Stimulated activated CD4-positive, alpha-beta T cell treated with anti-CD3 and anti-CD28 coated beads, Interleukin-15, amount 100 ng/mL, for 24 hours (primary cell): ENCODE measurements at regions not wholly inside any gene's neighbourhood (a gene's known extent, or its start where the extent isn't known, plus 50 kb on each side); places are given as distances from the start of the nearest gene placed in this dataset.
A peak's percentile ranks its signal among the peaks of the same experiment; 100 is the strongest.

Experiments used
- DNase-seq: peaks from one replicate; pipeline ENCODE4 v3.0.0-alpha.2; 2020

DNA sequence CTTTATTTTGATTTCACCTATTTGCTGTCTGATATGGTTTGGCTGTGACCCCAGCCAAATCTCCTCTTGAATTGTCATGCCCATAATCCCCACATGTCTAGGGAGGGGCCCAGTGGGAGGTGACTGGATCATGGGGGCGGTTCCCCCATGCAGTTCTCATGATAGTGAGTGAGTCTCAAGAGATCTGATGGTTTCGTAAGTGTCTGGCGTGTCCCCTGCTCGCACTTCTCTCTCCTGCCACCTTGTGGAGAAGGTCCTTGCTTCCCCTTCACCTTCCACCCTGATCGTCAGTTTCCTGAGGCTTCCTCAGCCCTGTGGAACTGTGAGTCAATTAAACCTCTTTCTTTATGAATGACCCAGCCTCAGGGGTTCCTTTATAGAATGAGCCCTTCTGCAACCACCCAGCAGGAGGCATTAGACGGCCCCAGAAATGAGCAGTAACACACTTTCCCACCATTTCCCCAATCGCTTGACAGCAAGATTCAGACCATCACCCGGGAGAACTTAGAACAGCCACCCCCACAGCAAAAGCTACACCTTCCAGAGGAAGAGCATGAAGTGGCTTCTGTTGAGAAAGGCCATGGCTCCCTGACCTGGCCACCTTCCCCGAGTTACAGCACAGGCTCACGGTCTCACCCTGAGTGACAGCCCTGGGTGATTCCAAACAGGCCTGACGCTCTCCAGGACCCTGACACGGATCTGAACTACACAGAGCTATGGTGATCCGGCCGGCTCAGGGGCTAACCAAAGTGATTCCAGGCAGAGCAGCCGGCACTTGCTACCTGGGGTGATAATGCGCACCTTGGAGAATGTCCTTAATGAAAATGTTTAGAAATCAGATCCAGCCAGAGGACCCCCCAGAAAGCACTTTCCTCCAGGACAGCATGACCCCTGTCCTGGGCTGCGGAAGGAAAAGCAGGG, 131.2 kb upstream of the CDH4 start:
- DNase-seq: peak; percentile 53

DNA sequence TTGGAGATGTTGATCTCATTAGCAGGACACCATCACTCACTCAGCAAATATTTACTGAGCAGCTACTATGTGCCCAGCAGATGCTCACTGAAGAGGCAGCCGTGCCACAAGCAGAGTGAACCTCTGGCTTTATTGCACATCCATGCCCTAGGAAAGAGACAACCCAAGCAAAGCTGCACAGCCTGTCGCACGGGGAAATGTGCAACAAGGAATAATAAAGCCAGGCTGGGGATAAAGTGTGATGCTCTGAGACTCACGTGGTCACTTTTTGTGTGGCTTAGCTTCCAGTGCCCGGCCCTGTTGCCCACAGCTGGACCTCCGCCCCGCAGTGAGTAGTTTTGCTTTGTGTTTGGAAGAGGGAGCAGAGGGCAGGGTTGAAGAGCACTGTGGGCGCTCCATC, 130.4 kb upstream of the CDH4 start:
- DNase-seq: no peak

DNA sequence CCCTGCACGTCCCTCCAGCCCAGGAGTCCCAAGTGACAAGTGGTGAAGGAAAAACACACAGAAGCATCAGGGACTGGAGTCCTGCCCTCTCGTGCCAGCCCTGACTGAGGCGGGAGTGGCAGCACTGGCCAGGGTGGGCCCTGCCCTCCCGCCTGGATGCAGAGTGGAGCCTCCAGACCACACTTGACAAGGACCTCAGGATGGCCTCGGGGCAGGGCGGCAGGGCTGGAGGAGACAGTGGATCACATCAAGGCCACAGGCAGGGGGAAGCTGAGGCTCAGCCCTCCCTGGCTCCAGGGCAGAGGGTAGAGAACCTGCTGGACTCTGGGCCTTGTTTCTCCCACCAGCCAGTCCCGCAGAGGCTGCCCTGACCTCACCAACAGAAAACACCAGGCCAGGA, 128.8 kb upstream of the CDH4 start:
- no peak for DNase-seq

DNA sequence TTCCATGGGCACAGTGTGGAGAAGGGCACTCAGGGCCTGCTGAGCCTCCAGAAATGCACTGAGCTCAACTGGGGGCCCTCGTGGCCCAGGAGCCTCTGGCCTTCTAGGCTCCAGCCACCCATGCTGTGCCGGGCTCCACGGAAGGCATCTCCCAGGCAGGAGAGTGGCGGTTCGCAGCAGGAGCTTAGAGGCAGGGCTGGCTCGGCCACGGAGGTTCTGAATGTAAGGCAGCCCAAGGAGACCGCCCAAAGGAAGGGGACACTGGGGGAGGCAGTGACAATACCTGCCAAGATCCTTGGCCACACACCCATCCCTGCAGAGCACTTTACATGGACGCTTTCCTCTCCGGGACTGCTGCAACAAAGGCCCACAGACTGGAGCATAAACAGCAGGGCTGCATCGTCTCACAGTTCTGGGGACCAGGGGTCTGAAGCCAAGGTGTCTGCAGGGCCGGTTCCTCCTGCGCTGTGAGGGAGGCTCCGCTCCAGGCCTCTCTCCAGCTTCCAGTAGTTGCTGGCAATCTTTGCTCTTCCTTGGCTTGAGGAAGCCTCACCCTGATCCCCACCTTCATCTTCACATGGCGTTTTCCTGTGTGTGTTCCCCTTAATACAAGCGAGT, 128.2 kb upstream of the CDH4 start:
- no peak for DNase-seq

DNA sequence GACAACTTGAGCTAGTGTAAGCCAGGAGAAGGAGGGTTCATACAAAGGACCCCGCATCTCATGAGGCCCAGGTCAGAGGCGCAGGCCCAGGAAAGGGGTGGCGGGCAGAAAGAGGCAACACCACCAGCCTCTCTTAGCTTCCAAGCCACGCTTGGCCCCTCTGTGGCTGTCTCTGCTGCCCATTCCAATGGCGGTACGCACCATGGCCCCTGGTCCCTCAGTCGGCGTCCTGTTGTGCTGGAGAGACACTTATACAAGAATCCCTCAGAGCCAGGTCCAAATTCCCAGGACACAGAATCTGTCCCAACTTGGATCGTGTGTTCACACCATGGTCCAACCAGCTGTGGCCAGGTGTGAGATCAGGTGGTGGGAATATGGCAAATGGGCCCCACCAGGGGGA, 127.0 kb upstream of the CDH4 start:
- DNase-seq: no peak

DNA sequence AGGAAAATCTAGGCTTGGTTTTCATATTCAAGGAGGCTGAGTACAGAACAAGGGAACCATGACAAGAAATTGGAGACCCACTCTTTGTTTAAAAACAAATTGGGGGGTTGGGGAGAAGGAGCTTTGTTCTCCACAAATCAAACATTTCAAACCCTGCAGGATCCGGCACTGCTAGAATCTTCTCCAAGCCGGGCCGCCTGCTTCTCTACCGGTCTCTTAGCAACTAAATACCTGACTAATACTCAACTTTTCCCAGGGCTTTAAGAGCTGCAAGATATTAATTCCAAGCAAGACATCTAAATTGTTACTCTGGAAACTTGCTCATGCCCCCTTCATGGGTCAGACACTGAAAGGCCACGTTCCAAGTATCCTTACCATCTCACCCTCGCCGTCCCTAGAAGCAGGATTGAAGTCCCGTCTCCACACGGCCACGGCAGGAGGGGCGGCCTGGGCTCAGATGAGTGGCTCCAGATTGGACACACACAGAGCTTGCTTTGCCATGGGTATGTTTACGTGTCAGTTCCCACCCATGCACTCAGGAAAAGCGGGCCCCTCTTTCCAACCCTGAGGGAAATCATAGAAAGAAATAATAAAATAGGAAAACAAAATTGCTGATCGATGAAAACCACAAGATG, 126.4 kb upstream of the CDH4 start:
- DNase-seq: no peak

DNA sequence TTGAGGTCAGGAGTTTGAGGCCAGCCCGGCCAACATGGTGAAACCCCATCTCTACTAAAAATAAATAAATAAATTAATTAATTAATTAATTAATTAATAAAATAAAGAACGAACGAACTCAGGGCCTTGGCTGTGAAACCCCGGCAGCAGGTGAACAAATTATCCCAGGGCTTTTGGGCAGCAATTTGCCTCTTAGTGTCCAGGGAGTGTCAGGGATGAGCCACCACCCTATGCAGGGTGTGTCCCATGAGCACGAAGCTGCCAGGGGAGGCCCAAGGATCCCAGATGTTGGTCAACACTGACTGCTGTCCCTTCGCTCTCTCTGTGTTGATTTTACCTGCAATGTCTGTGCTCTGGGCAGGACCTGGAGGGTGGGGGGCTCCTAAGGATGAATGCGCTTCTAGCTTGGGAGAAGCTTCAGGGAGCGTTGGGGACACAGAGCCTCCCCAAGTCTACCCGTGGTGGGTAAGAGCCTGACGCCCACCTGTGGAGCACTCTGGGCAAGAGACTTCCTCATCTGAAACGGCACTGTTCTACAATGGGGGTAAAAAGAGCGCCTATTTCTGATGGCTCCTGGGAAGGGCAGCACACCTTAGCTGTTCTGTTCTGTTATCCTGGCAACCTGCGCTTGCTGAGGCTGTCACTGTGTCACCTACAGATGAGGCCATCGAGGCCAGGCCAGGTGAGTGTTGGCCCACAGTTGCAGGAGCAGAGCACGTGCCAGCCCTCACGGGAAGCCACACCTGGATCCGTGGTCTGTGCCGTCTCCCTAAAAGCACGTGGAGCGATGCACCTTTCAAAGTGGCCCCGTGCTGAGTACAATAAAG, 125.5 kb upstream of the CDH4 start:
- no peak for DNase-seq

DNA sequence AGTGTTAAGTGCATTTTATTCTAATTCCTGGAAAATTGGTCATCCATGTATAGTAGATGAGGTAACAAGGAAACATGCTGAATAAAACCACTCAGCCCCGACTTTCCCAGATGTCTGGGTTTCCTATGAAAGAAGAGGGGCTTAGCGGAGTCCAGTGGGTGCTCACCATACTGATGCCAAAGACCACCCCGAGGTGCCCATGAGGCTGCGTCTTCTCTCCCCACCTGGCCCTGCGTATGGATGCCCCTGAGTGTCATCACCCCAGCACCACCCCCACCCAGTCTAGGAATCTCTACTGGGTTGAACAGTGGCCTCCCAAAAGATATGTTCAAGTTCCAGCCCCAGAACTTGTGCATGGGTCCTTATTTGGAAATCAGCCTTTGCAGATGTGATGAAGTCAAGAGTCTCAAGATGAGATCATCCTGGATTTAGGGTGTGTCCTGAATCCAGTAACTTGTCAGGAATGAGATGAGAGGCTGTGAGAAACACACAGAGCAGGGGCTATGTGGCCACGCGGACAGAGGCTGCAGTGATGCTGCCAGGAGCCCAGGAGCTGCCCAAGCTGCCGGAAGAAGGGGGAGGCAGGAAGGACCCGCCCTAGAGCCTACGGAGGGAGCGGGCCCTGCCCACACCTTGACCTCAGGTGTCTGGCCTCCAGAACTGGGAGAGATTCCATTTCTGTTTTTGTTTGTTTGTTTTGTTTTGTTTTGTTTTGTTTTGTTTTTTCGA, 124.6 kb upstream of the CDH4 start:
- DNase-seq: no peak

DNA sequence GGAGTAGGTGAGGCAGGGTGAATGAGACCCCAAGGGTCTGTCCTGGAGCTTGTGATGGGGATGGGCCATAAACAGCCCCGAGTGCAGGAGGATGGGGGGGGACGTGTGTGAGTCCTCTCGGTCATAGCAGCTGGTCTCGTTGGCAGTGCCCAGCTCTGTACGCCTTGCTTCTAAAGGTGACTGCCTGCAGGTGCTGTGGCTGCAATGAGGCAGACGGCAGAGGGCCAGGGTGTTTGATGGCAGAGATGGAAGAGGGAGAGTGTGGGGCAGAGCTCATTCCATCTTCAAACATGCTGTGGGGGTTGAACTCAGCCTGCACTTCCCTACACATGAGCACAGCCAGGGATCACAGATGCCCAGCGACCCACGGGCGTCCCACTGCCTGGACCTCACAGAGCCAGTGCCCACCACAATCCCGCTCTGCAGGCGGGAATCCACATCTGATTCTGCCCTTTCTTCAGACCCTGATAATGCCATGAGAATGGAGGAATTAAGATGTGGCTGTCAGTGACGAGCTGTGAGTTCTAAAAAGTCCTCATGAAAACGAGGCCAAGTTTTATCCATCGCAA, 123.3 kb upstream of the CDH4 start:
- no peak for DNase-seq

DNA sequence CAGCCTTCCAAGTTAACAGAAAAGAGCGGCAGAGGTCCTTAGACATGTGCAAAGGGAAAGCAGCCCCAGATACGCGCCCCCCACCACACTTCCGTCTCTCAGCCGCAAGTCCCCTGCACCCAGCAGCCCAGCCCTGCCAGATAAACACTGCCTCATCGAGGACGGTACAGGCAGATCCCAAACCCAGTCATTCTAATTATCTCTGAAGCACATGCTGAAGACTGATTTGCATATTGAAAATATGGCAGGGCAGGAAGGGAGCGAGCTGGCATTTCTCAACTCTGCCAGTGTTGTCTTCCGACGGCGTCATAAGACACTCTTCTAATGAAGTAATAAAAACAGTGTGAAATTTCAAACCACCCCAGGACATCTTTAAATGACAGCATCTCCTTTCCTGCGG, 122.8 kb upstream of the CDH4 start:
- no peak for DNase-seq

DNA sequence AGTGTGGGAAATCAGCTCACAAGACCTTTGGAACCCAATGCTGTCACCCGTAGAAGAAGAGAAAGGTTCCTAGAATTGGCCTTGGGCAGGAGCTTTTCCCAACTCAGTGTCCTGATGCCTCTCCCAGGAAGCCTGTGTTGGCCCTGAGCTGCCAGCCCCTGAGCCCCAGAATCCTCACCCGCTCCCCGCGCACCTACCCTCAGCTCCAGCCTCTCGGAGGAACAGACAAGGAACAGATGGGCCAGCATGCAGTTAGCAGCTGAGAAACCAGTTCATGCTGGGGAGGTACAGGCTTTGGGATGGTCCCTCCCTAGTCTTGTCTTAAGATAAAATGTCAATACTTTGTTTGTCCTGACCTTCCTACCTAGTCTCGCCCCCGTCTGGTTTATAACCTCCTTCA, 121.9 kb upstream of the CDH4 start:
- no peak for DNase-seq

DNA sequence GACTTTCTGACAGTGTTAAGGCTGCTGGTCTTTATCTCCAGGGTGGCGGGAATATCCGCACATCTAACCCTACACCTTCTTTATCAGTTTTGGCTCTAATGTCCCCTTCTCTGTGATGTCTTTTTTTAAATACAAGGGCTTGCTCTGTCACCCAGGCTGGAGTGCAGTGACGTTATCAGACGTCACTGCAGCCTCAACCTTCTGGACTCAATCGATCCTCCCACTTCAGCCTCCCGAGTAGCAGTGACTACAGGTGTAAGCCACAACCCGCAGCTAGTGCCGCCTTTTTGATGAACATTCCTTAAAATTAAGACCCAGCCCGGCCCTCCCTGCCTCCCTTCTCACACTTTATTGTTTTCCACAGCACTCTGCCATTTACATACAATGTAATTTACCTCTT, 120.1 kb upstream of the CDH4 start:
- DNase-seq: no peak

DNA sequence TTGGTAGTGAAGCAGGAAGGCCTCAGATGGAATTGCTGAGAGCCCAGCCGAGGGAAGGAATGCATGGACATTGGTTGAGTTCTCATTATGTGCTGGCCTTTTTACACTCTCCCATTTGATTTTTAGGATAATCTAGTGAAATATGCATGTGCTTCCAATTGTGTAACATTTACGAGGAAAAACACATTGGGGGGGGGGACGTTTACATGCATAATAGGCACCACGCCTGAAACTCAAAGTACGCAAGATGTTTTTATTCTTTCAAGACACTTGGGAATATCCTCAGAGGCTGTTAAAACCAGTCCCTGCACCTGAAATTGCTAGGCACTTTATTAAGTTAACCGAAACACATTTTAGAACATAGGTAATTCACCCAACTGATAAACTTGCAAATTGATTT, 118.5 kb upstream of the CDH4 start:
- no peak for DNase-seq

DNA sequence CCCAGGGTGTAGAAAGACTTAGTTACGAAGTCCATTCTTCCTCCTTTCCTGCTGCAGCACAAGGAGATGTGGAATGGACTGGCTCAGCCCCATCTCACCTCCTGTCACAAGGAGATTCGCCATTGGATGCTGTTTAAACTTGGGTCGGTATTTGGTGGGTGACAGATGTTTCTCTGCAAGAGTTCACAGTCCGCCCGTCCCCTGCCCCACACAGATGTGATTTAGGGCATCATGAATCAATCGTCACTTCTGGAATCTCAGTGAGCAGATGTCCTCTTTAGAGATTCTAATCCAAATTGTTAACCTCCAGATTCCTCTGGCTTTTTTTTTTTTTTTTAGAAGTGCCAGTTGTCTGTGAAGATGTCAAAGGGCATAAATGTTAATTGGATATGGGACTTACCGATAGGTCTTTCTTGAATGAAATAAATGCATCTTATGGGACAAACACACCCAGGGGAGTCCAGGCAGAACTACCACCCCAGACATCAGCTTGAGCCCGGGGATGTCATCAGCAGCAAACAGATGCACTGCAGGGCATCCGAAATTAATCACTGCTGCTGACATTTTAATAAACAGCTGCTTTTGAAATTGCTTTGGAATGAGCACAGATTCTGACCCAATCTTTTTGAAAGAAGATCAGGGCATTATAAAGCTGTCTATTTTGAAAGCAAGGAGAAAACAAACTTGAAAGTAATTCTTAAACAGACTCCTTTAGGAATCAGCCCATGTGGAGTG, 117.6 kb upstream of the CDH4 start:
- no peak for DNase-seq

DNA sequence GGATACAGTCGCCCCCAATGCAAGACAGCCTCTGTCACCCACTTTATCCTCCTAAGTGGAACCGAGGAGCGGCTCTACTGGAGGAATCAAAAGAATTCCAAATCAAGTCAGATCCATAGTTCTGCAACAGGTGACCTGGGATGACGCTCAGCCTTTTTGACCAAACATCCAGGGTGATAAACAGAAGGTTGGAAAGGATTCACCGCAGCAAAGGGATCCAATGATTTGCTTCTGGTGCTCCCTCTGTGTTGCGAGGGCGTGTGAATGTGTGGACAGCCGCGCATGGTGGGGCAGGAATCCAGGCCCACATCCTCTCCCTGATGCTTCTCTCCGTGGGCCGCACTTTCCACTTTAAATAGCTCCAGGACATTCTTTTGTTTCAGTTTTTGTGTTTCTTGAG, 116.8 kb upstream of the CDH4 start:
- no peak for DNase-seq

DNA sequence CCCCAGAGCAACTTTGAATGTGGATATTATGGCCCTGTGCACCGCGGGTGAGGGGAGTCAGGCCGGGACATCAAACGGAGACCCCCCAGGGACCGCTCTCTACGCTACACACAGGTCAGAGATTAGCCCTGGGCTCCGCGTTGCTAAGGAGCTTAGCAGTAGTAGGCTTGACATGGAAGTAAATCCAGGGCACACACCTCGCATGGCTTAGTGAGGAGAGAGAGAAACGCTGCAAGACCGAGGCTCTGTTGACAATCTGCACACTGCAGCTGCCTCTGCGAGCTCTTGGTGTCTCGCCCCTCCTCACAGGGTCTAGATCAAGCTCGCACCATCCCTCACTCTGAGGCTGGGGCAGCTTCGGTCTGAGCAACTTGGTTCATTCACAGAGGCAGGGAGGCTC, 116.1 kb upstream of the CDH4 start:
- DNase-seq: no peak

DNA sequence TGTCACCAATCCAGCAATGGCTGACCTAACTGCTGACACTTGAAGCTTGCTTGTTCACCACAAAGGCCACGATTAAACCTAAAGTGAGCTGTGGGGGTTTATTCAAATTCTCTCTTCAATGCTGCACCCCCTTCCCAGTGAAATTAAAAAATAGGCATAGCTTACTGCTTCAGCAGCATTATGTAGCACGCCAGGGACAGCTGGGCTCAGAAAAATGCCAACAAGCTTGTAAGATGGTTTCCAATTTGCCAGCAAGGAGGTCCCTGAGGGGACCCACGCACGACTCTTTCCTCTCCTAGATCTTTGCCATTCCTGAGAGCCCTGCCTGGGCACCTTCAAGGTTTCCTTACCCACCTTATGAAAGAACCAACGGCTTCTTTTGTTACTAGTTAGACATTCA, 113.5 kb upstream of the CDH4 start:
- DNase-seq: no peak

DNA sequence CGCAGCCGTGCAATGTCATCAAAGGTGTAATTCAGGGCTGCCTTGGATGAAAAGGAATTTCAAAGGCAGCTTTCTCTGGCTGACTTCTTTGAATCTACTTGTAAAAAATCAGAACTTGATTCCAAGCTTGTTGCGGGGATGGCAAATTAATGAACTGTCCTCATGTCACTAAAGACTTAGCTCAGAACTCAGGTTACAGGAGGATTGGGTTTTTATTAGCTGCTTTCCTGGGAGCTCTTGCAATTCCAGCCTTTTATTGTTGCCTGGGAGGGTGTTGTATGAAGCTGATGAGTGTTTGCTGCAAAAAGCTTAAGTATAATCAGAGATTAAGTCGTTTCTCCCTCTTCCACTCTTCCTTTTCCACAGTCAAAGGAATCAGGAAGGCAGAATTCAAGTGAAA, 113.0 kb upstream of the CDH4 start:
- no peak for DNase-seq

DNA sequence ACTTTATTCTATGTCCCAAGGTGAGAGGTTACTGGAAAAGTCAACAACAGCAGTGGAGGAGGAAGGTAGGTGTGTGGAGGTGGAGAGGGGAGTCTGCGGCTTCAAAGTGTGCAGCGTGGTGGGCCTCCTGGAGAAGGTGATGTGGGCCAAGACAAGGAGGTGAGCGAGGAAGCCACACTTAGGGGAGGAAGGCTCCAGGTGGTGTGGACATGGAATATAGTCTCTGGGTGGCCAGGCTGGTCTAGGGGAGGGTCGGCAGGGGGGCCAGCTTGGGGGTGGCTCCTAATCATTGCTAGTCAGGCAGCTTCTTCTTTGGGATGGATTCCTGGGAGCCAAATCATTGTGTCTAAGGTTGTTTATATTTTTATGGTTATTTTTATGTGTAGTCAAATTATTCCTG, 111.5 kb upstream of the CDH4 start:
- no peak for DNase-seq

DNA sequence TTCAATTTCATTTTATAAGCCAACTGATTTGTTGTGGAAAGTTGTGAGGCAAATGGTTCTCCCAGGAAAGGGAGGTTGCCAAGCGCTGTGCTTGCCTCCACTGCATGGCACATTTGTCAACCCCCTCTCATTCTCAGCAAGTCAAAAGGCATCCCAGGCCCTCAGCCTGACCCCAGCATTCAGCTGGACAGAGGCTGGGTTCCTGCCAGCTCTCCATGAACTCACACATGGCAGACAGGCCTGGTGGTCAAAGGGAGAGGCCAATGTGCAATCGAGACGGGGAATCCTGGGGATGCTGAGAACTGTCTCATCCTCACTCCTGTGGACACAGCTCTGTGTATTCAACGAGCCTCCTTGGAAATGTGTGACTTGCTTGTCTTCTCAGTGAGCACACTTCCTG, 106.0 kb upstream of the CDH4 start:
- no peak for DNase-seq

DNA sequence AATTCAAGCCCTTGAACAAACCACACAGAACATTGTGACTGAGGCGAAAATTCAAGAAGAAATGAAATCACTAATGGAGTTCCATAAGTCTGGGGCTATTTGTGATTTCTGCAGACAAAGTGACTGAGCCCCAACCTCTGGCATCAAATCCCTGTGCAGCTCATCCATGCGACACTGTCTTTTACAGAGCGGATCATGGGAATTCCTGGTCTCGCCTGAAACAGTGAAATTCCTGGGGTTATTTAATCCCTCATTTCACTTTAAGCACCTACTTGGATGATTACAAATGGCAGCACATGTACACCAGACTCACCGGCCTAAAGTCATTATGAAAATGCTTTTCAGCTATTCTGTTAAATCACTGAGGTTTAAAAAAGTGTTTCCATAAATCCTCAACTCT, 102.4 kb upstream of the CDH4 start:
- DNase-seq: no peak

DNA sequence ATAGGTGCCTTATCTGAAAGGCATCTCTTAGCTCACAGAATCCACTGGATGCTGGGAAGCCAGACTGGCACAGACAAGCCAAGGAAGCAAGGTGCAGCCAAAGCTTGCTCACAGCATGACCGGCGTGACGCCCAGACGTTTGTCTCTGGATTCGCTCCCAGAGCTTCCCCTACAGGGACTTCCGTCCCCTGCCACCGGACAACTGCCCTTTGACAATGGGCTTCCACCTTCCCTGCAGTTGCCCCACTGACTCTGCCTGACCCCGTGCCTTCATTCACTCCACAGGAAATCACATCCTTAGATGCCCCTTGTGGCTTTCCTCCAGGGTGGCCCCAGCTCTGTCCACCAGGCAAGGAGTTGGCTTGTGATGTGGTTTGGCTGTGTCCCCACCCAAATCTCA, 94.8 kb upstream of the CDH4 start:
- DNase-seq: no peak
